AG04449 (cell line): ENCODE measurements at regions not wholly inside any gene's neighbourhood (a gene's known extent, or its start where the extent isn't known, plus 50 kb on each side); places are given as distances from the start of the nearest gene placed in this dataset.

Experiments
- CTCF ChIA-PET: fragments of 350-600 bp; formaldehyde crosslinking; extraction: SDS; loops from one replicate; lab custom pipeline; 2021; ENCODE audit warnings: antibody characterized with exemption; lab: Yijun Ruan, JAX
- POLR2A ChIA-PET: fragments of 400-600, 350-600 bp; formaldehyde crosslinking; extraction: SDS; loops from one replicate; lab custom pipeline; 2020; ENCODE audit warnings: antibody characterized with exemption, inconsistent platforms; lab: Yijun Ruan, JAX
- DNase-seq: peaks from one replicate; pipeline ENCODE4 v3.0.0-alpha.2; 2010; ENCODE audit warnings: low read depth, low spot score
- H3K4me3 ChIP-seq: 2 replicates; pipeline ENCODE4 v1.5.1; 2011; ENCODE audit warnings: low read depth, mild to moderate bottlenecking, control low read depth, low read length
- TF ChIP-seq, protein P1 (sequence below): IDR thresholded peaks from one replicate; pipeline ENCODE4 v1.5.1; 2011; ENCODE audit warnings: mild to moderate bottlenecking, moderate library complexity, low read length, control low read depth, inconsistent platforms; ENCODE audit not compliant: insufficient read depth; ENCODE audit errors: missing control alignments

DNA sequence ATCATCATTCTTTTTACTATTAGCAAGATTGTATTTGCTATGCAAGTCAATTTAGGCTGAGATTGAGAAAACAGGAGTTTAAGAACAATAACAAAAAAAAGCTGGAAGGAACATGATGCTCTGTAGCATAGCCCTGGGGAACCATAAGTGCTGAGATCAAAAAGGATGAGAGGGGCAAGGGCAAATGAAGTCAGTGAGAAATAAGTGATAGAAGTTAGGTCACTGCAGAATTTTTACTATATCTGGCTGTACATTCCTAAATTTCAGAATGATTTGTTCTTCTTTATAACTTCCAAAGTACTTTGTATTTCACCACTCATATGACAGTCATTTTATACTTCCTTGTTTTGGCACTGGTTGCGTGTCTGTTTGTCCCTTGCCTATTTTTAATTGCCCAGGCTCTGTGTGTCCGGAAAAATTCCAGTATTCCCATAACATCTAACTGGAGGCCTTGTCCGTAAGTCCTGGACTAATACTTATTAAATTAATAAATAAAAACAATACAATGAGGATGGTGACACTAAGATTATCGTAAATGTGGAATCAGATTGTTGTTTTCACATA lies 444.7 kb downstream of the TENT5A start:
- TF ChIP-seq, protein P1, sequence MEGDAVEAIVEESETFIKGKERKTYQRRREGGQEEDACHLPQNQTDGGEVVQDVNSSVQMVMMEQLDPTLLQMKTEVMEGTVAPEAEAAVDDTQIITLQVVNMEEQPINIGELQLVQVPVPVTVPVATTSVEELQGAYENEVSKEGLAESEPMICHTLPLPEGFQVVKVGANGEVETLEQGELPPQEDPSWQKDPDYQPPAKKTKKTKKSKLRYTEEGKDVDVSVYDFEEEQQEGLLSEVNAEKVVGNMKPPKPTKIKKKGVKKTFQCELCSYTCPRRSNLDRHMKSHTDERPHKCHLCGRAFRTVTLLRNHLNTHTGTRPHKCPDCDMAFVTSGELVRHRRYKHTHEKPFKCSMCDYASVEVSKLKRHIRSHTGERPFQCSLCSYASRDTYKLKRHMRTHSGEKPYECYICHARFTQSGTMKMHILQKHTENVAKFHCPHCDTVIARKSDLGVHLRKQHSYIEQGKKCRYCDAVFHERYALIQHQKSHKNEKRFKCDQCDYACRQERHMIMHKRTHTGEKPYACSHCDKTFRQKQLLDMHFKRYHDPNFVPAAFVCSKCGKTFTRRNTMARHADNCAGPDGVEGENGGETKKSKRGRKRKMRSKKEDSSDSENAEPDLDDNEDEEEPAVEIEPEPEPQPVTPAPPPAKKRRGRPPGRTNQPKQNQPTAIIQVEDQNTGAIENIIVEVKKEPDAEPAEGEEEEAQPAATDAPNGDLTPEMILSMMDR: no peak
- no peak overlapping the region for H3K4me3 ChIP-seq
- CTCF ChIA-PET: no interaction called here
- no peak for DNase-seq
- POLR2A ChIA-PET: no interaction called here

DNA sequence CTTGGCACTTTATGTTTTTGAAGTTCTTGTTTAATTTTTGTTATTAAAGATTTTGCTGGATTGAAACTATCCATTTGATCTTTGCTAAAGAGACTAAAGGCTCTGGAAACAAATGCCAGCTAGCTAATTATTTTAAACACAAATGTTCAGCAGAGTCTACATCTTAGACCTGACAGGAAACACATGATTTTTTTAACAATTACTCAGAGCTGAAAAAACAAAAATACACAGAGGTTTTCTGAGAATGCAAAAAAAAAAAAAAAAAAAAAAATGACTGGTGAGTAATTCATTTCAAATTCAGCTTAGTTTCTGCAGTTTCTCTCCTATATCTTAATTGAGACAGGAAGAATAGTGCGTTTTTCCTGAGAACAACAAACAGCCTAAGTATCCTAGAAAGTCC lies 448.0 kb downstream of the TENT5A start:
- no peak overlapping the region for H3K4me3 ChIP-seq
- ChIA-PET CTCF (interaction anchor here (1.0 kb wide), 1 partner anchor 562 kb away, joined by 3 read pairs; no protein-coding TSS in a partner anchor), POLR2A (interaction anchor here (0.6 kb wide), 1 partner anchor 67 kb away, joined by 5 read pairs; no protein-coding TSS in a partner anchor)
- TF ChIP-seq, protein P1: no peak
- no peak for DNase-seq

DNA sequence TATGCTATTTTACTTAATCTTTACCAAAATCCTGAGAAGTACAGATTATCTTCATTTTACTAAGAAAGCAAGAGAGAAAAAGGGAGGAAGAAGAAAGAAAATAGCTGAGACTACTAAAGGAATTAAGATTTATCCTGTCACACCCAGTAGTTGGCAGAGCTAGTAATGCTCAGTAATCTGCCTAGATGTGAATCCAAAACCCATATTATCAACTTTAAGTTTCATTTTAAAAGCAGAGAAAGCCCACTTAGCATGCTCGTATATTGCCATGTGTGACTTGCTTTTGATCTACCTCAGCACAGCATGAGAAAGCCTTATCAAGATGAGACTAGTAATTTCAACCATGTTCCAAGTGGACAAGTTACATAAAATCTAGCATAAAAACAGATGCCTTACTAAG lies 451.5 kb downstream of the TENT5A start:
- TF ChIP-seq, protein P1: no peak
- ChIA-PET POLR2A (no interaction called here), CTCF (no interaction called here)
- no peak for DNase-seq
- H3K4me3 ChIP-seq: no peak overlapping the region

DNA sequence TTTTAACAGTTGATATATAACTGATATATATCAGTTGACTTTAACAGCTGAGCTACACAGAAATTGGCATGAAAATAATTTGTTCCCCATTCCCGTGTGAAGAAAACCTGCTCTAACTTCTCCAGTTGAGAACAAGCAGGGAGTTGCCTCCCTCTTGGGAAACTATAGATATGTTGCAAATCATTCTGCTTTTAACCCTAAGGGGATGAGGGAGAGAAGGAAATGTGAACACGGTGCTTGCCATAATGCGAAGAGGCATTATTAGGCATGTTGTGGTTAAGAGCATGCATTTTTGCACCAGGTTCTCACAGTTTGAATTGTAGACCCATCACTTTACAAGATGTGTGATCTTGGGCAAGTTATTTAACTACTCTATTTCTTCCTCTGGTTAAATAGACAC lies 453.7 kb downstream of the TENT5A start:
- no peak for DNase-seq
- CTCF ChIA-PET: no interaction called here
- POLR2A ChIA-PET: no interaction called here
- no peak overlapping the region for H3K4me3 ChIP-seq
- TF ChIP-seq, protein P1: no peak

DNA sequence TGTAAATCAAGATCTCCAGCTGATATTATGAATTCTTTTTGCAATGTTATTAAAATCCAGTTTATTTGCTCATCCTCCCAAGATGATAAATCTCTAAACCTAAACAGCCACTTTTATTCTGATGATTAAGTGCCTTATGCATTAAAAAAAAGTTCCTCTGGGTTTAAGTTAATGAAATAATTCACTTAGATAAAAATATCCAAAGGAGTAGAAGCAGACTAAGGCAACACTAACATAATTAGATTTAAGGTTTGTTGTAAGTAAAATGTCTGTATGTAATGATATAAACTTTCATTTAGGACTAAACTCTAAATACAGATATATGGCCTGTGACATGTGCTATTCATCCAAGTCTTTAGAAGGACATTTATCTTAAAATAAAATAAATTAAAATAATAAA lies 457.2 kb downstream of the TENT5A start:
- DNase-seq: no peak
- CTCF ChIA-PET: no interaction called here
- POLR2A ChIA-PET: interaction anchor here (0.6 kb wide), 1 partner anchor 447 kb away, joined by 3 read pairs; no protein-coding TSS in a partner anchor
- no peak overlapping the region for H3K4me3 ChIP-seq
- TF ChIP-seq, protein P1: no peak

DNA sequence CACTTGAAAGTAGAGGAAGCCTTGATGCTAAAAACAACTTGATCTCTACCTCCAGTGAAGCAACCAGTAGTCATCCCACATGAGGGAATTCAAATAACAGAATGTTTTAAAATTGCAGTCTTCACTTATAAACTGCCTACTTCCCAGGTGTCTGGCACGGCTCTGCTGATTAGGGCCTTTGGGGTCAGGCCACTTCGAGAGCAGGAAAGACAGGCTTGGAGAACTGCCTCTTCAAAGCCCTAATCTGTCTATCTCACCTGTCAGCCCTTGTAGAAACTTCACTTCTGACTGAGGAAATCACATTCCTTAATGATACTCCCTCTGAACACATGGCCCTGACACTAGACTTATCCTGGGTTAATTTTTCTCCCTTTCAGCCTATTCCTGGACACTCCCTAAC lies 458.6 kb downstream of the TENT5A start:
- ChIA-PET CTCF (no interaction called here), POLR2A (no interaction called here)
- TF ChIP-seq, protein P1: no peak
- no peak overlapping the region for H3K4me3 ChIP-seq
- no peak for DNase-seq
